ENCODE measurements at regions not wholly inside any gene's neighbourhood (a gene's known extent, or its start where the extent isn't known, plus 50 kb on each side); places are given as distances from the start of the nearest gene placed in this dataset.

DNA sequence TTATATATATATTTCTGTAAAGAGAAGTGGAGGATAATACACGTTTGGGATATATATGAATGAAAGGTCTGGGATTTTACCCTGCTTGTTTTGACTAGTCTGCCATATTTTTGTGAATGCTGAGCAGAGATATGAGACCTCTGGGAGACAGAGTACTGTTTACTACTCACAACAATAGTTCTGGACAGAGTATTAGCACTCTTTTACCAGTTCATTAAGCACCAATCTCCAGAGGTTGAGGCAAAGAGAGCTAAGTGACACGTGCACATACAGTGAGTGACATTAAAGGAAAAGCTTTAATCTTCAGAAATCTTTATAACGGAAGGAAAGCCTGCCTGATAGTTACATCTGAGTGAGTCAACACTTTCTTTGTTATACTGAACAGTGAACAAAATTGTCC lies 1452.7 kb upstream of the TENM3 start:
- FAIRE-seq: no peak
- TF ChIP-seq POLR2AphosphoS5 (IDR thresholded peaks at IDR 0.05; ENCODE audit: low read depth, low read length) (no peak), TAF1 (IDR thresholded peaks at IDR 0.05; ENCODE audit: borderline replicate concordance, low read depth, low read length) (no peak), POLR2A (IDR thresholded peaks at IDR 0.05; ENCODE audit: low read depth, low read length) (no peak)
- no peak for DNase-seq (ENCODE audit: insufficient read length)

DNA sequence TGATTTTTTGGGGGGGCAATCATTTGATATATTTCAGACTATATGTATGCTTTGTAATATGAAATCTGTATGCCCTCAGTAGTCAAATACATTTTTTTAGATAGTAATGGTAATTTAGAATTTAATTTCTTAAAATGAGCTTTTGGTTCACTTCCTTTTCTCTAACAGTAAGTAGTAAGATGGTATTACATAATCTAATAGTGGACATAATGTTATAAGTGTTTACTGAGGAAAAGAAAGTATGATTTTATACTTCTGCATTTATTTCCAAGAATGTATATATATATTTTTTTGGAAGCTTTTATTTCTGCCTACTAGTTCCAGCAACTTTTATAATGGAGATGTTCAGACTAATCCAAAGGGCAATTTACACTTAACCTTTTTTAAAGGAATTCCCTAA lies 1450.7 kb upstream of the TENM3 start:
- no peak for TF ChIP-seq POLR2AphosphoS5 (IDR thresholded peaks at IDR 0.05; ENCODE audit: low read depth, low read length)
- no peak for TF ChIP-seq POLR2A (IDR thresholded peaks at IDR 0.05; ENCODE audit: low read depth, low read length)
- no peak for TF ChIP-seq TAF1 (IDR thresholded peaks at IDR 0.05; ENCODE audit: borderline replicate concordance, low read depth, low read length)
- no peak for FAIRE-seq
- DNase-seq (ENCODE audit: insufficient read length): no peak

DNA sequence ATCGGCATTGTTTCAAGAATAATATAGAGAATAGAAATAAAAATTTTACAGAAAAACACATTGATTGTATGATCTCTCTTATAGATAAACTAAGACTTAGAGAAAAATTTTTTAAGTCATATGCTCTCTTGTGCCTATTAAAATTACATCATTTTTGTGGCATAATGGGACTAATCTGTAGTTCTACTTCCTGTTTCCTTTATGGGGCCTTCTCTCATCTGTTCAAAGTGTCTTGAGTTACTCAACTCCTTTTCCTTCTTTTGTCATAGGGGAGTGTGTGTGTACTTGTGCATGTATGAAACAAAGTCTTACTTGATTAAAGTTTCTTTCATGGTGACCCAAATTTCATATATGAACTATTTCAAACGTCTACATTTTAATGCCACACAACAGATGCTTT lies 1448.9 kb upstream of the TENM3 start:
- TF ChIP-seq POLR2AphosphoS5 (IDR thresholded peaks at IDR 0.05; ENCODE audit: low read depth, low read length) (no peak), TAF1 (IDR thresholded peaks at IDR 0.05; ENCODE audit: borderline replicate concordance, low read depth, low read length) (no peak), POLR2A (IDR thresholded peaks at IDR 0.05; ENCODE audit: low read depth, low read length) (no peak)
- DNase-seq (ENCODE audit: insufficient read length) (no peak), FAIRE-seq (no peak)

DNA sequence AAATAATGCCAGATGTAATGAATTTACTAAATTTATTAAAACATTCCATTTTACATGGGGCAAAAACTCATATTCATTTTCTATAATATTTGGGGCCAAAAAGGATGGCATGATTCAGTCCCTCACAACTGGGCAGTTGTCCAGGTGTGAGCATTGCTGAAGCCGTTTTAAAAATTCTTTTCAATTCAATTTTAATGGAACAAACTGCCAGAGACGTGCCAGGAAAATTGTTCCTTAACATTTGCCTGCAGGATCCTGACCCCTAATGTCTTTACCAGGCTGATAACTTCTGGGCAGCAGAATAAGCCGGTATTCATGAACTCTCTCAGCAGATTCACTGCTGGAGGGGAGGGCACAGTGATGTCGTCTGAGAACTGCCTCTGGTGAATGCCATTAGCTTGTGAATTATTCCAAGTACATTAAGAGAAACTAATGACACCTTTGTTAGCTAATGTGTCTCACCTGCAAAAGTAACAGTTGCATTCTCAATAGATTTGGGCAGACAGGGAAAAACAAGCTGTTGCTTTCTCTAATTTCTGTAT lies 1445.1 kb upstream of the TENM3 start:
- FAIRE-seq (no peak), DNase-seq (ENCODE audit: insufficient read length) (no peak)
- TF ChIP-seq TAF1 (IDR thresholded peaks at IDR 0.05; ENCODE audit: borderline replicate concordance, low read depth, low read length) (no peak), POLR2A (IDR thresholded peaks at IDR 0.05; ENCODE audit: low read depth, low read length) (no peak), POLR2AphosphoS5 (IDR thresholded peaks at IDR 0.05; ENCODE audit: low read depth, low read length) (no peak)

DNA sequence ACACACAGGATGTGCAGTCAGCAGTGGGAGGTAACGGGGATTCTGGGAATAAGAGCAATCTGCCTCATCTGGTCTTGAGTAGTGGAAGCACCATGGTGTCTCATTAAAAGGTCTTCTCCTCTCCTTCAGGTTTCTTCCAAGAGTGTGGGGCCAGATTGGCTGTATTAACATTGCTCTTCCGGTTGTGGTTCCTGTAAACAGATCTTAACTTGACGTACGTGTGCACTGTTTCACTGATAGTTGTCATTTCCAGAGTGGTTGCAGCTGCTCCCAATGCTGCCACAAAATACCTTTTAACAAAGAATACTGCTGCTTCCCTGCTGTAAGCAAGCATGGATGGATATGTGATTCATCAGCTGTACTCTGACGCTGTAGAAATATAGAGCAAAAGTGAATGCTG lies 1443.4 kb upstream of the TENM3 start:
- no peak for DNase-seq (ENCODE audit: insufficient read length)
- TF ChIP-seq POLR2A (IDR thresholded peaks at IDR 0.05; ENCODE audit: low read depth, low read length): no peak
- TF ChIP-seq POLR2AphosphoS5 (IDR thresholded peaks at IDR 0.05; ENCODE audit: low read depth, low read length): no peak
- TF ChIP-seq TAF1 (IDR thresholded peaks at IDR 0.05; ENCODE audit: borderline replicate concordance, low read depth, low read length): no peak
- no peak for FAIRE-seq

DNA sequence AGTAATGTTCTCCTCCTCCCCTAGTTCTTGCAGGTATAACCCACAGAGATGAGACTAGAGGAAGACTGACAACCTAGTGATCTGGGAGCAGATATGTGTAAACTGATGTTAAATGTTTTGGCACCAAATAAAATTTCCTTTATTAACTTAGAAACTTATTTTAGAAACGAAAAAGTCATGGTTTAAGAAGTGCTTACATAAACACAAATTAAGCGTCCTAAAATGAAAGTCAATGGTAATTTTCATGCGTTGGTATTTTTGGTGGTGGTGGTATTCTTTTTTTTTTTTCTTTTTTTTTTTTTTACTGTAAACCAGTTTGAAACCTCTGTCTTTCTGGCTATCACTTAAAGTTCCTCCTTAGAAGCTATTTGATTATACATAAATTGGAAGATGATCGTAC lies 1438.1 kb upstream of the TENM3 start:
- FAIRE-seq: no peak
- no peak for TF ChIP-seq POLR2A (IDR thresholded peaks at IDR 0.05; ENCODE audit: low read depth, low read length)
- TF ChIP-seq POLR2AphosphoS5 (IDR thresholded peaks at IDR 0.05; ENCODE audit: low read depth, low read length): no peak
- TF ChIP-seq TAF1 (IDR thresholded peaks at IDR 0.05; ENCODE audit: borderline replicate concordance, low read depth, low read length): no peak
- DNase-seq (ENCODE audit: insufficient read length): no peak

DNA sequence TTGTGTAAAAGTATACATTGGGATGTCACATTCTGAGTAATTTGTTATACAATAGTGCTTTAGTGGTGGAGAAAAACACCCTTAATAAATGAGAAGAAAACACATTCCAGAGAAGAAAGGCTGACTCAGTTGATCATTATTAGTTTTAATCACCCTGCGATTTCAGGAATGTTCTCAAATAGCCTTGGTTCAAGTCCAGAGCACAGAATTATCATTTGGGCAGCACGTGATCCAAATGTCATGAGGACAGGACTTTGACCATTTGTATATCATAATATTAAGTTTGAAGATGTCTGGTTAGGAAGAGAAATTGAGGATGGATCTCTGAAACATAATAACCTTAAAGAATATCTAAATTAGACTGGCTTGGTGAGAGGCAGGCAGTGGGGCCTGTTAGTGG lies 1434.3 kb upstream of the TENM3 start:
- TF ChIP-seq POLR2AphosphoS5 (IDR thresholded peaks at IDR 0.05; ENCODE audit: low read depth, low read length) (no peak), TAF1 (IDR thresholded peaks at IDR 0.05; ENCODE audit: borderline replicate concordance, low read depth, low read length) (no peak), POLR2A (IDR thresholded peaks at IDR 0.05; ENCODE audit: low read depth, low read length) (no peak)
- no peak for FAIRE-seq
- DNase-seq (ENCODE audit: insufficient read length): no peak

DNA sequence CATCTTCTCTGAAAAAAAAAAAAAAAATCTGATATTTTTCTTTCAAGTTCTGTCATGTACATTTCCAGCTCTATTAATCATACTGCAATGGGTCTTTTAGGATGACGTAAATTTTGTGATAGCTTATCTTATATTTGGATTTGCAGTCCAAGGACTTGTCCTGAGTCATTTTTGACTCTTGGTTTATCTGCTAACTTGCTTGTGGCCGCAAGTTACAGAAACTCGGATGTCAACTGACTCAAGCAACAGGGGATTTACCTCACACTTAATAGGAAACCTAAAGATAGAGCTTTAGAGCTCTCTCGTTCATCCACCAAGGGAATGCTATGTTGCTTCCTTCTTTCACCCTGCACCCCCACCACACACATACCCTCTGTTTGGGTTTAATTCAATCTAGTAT lies 1433.8 kb upstream of the TENM3 start:
- FAIRE-seq: no peak
- no peak for TF ChIP-seq POLR2AphosphoS5 (IDR thresholded peaks at IDR 0.05; ENCODE audit: low read depth, low read length)
- no peak for TF ChIP-seq POLR2A (IDR thresholded peaks at IDR 0.05; ENCODE audit: low read depth, low read length)
- TF ChIP-seq TAF1 (IDR thresholded peaks at IDR 0.05; ENCODE audit: borderline replicate concordance, low read depth, low read length): no peak
- no peak for DNase-seq (ENCODE audit: insufficient read length)

DNA sequence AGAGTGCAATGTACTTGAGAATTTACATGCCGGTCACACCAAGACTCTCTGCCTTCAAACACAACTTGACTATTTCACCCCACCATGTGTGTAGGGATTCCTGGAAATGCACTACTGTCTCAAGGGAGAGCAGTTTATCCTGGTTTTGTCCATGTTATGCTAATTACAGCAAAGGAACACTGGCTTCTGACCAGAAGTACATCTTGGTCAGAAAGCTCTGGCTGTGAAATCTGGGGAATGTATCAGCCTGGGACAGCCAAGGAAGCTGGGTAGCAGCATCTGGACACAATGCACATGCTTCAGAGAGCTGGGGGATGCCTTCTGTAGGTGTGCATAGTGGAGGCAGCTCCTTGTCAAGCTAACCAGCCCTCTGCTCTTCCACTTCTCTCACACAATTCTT lies 1432.6 kb upstream of the TENM3 start:
- TF ChIP-seq TAF1 (IDR thresholded peaks at IDR 0.05; ENCODE audit: borderline replicate concordance, low read depth, low read length) (no peak), POLR2AphosphoS5 (IDR thresholded peaks at IDR 0.05; ENCODE audit: low read depth, low read length) (no peak), POLR2A (IDR thresholded peaks at IDR 0.05; ENCODE audit: low read depth, low read length) (no peak)
- DNase-seq (ENCODE audit: insufficient read length) (no peak), FAIRE-seq (no peak)

DNA sequence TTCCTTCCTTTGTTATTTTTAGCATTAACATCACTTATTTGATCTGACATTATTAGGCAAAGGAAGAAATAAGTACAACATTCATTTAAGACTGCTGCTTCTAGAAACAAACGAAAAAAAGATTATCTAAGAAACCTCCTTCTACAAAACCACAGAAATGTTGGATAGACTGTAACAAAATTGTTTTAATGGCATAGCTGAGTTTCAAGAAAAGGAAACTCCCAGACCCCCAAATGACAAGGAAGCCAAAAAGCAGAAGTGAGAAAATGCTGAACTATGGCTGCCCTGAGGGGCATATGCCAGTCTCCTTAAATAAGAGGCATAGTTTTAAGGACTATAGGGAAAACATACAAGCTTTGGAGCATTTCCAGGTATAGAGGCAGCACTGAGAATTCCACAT lies 1431.6 kb upstream of the TENM3 start:
- FAIRE-seq (no peak), DNase-seq (ENCODE audit: insufficient read length) (no peak)
- no peak for TF ChIP-seq POLR2A (IDR thresholded peaks at IDR 0.05; ENCODE audit: low read depth, low read length)
- TF ChIP-seq TAF1 (IDR thresholded peaks at IDR 0.05; ENCODE audit: borderline replicate concordance, low read depth, low read length): no peak
- TF ChIP-seq POLR2AphosphoS5 (IDR thresholded peaks at IDR 0.05; ENCODE audit: low read depth, low read length): no peak

DNA sequence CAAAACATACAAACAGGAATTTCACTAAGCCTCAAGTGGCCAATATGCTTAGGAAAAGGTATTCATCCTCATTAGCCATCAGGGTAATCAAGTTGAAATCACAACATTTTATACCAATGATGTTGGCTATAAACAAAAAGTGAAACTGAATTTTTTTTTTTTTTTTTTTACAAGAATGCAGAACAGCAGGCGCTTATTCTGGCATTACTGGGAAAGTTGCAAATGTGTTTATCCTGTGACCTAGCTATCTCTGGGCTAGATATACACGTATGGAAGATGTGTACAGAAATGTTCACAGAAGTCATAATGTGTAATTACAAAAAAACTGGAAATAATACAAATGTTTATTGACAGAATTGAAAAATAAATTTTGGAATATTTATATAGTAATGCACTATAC lies 1430.4 kb upstream of the TENM3 start:
- FAIRE-seq (no peak), DNase-seq (ENCODE audit: insufficient read length) (no peak)
- TF ChIP-seq POLR2AphosphoS5 (IDR thresholded peaks at IDR 0.05; ENCODE audit: low read depth, low read length) (no peak), TAF1 (IDR thresholded peaks at IDR 0.05; ENCODE audit: borderline replicate concordance, low read depth, low read length) (no peak), POLR2A (IDR thresholded peaks at IDR 0.05; ENCODE audit: low read depth, low read length) (no peak)

DNA sequence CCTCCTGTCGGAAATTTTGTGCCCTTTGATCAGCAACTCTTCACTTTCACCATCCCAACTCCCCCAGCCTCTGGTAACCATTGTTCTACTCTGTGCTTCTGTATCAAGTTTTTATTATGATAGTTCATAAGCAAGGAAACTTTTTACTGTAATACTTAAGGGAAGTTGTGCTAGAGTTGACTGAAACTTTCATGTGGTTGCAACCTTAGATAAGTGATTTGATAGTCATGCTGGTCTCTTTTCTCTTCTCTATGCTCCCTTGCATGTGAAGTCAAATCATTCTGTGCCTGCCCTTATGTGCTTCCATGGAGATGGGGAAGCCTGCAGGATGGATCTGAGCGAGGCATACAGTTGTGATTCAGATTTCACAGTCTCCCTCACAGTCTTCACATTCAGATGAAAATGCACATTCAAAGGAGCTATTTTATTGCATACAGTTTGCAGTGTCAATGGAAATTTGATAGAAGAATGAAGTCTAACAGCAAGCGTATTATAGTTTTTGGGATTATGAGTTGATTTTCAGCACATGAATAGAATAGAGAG lies 1428.3 kb upstream of the TENM3 start:
- no peak for DNase-seq (ENCODE audit: insufficient read length)
- TF ChIP-seq TAF1 (IDR thresholded peaks at IDR 0.05; ENCODE audit: borderline replicate concordance, low read depth, low read length): no peak
- TF ChIP-seq POLR2A (IDR thresholded peaks at IDR 0.05; ENCODE audit: low read depth, low read length): no peak
- TF ChIP-seq POLR2AphosphoS5 (IDR thresholded peaks at IDR 0.05; ENCODE audit: low read depth, low read length): no peak
- no peak for FAIRE-seq
